ENCODE measurements at regions not wholly inside any gene's neighbourhood (a gene's known extent, or its start where the extent isn't known, plus 50 kb on each side); places are given as distances from the start of the nearest gene placed in this dataset.
A peak's percentile ranks its signal among the peaks of the same experiment; 100 is the strongest.

DNA sequence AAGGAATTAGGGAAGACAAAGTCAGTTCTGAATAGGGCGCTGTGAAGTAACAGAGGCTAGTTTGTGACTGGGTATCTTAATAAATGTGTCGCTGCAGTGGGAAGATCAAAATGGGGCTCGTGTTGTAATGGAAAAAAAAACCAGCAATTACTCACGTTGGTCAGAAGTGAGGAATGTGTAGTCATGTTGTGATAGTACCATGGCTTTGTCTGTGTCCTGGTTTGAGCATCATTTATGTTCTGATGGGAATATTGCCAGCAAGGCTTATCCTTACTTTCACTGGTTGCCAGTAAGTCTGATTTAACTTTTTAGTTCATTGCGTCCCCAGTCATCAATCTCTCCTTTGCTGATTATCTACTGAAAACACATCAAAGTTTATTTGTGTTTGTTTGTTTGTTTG lies 467.6 kb downstream of the NYAP2 start:
- Histone ChIP-seq H3K4me1 (ENCODE audit: control insufficient read depth, extremely low read depth, insufficient read depth, low read length) (no peaks in the 10 kb centered on the region), H3K4me2 (ENCODE audit: extremely low read depth, insufficient read depth, low read length) (no peak overlapping the region), H3K9me3 (ENCODE audit: control insufficient read depth, insufficient read depth, low read depth, low read length) (no peaks in the 10 kb centered on the region), H3K27ac (ENCODE audit: insufficient read depth, low read length) (no peak overlapping the region), H2AFZ (ENCODE audit: low read length) (no peak overlapping the region), H3K36me3 (ENCODE audit: control insufficient read depth, insufficient read depth, low read length) (no peaks in the 10 kb centered on the region), H3K79me2 (ENCODE audit: control insufficient read depth, insufficient read depth, low read length) (no peaks in the 10 kb centered on the region), H3K4me3 (replicated peaks in 1 of 4; ENCODE audit: control extremely low read depth in 1 of 4, insufficient read depth in 1 of 4, low read depth in 3 of 4, low read length in 4 of 4) (no peak overlapping the region), H3K9ac (ENCODE audit: insufficient read depth, low read length) (no peak overlapping the region), H3K27me3 (ENCODE audit: control insufficient read depth, insufficient read depth, low read length) (no peaks in the 10 kb centered on the region), H4K20me1 (ENCODE audit: control insufficient read depth, extremely low read depth, insufficient read depth, low read length) (no peaks in the 10 kb centered on the region)
- no peak for TF ChIP-seq EZH2 (IDR thresholded peaks at IDR 0.05; ENCODE audit: low read length, missing control alignments)
- TF ChIP-seq, protein P1, sequence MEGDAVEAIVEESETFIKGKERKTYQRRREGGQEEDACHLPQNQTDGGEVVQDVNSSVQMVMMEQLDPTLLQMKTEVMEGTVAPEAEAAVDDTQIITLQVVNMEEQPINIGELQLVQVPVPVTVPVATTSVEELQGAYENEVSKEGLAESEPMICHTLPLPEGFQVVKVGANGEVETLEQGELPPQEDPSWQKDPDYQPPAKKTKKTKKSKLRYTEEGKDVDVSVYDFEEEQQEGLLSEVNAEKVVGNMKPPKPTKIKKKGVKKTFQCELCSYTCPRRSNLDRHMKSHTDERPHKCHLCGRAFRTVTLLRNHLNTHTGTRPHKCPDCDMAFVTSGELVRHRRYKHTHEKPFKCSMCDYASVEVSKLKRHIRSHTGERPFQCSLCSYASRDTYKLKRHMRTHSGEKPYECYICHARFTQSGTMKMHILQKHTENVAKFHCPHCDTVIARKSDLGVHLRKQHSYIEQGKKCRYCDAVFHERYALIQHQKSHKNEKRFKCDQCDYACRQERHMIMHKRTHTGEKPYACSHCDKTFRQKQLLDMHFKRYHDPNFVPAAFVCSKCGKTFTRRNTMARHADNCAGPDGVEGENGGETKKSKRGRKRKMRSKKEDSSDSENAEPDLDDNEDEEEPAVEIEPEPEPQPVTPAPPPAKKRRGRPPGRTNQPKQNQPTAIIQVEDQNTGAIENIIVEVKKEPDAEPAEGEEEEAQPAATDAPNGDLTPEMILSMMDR (conservative IDR thresholded peaks at IDR 0.05 in 1 of 2, IDR thresholded peaks at IDR 0.05 in 1 of 2; ENCODE audit: low read depth in 1 of 2, low read length in 2 of 2) = no peak
- DNase-seq (ENCODE audit: low read depth in 2 of 2) = peak in 1 of 2 donors; percentile 16

DNA sequence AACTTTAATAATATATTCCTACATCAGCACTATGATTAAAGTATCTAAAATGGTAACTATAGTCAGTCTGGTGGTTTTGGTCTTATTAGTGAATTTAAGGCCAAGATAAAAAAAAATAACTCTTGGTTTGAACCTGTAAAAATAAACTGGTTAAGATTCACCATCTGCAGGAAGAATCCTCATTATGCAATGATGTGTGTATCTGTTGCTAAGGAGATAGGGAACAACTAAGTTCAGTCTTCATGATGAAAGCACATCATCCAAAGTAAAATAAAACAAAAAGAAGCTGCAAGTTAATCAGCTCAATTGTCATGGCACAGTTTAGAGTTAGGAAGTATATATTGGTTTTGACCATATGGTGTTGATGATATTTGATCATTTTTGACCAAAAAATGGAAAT lies 466.0 kb downstream of the NYAP2 start:
- H4K20me1 ChIP-seq (ENCODE audit: control insufficient read depth, extremely low read depth, insufficient read depth, low read length) = no peaks in the 10 kb centered on the region
- no peak overlapping the region for H3K4me2 ChIP-seq (ENCODE audit: extremely low read depth, insufficient read depth, low read length)
- H3K36me3 ChIP-seq (ENCODE audit: control insufficient read depth, insufficient read depth, low read length) = no peaks in the 10 kb centered on the region
- H3K27me3 ChIP-seq (ENCODE audit: control insufficient read depth, insufficient read depth, low read length) = no peaks in the 10 kb centered on the region
- TF ChIP-seq, protein P1 (conservative IDR thresholded peaks at IDR 0.05 in 1 of 2, IDR thresholded peaks at IDR 0.05 in 1 of 2; ENCODE audit: low read depth in 1 of 2, low read length in 2 of 2) = no peak
- no peak for TF ChIP-seq EZH2 (IDR thresholded peaks at IDR 0.05; ENCODE audit: low read length, missing control alignments)
- H3K9ac ChIP-seq (ENCODE audit: insufficient read depth, low read length) = no peak overlapping the region
- no peak overlapping the region for H3K27ac ChIP-seq (ENCODE audit: insufficient read depth, low read length)
- H3K79me2 ChIP-seq (ENCODE audit: control insufficient read depth, insufficient read depth, low read length) = no peaks in the 10 kb centered on the region
- H2AFZ ChIP-seq (ENCODE audit: low read length) = no peak overlapping the region
- no peaks in the 10 kb centered on the region for H3K4me1 ChIP-seq (ENCODE audit: control insufficient read depth, extremely low read depth, insufficient read depth, low read length)
- H3K4me3 ChIP-seq (replicated peaks in 1 of 4; ENCODE audit: control extremely low read depth in 1 of 4, insufficient read depth in 1 of 4, low read depth in 3 of 4, low read length in 4 of 4) = no peak overlapping the region
- peak; percentile 3 to 31 for DNase-seq (ENCODE audit: low read depth in 2 of 2)
- H3K9me3 ChIP-seq (ENCODE audit: control insufficient read depth, insufficient read depth, low read depth, low read length) = no peaks in the 10 kb centered on the region

DNA sequence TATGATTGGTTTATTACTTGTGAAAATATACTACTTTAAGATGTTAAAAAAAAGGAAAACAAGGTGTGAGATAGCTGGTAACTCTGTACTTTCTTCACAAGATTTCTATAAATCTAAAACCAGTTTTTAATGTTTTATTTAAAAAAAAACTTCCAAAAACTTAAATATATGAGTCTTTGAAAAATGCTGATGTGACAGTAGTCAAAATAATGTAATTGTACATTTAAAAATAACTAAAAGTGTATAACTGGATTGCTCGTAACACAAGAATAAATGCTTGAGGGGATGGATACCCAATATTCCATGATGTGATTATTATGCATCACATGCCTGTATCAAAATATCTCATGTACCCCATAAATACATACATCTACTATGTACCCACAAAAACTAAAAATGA lies 464.9 kb downstream of the NYAP2 start:
- no peak for DNase-seq (ENCODE audit: low read depth in 2 of 2)
- Histone ChIP-seq H4K20me1 (ENCODE audit: control insufficient read depth, extremely low read depth, insufficient read depth, low read length) (no peaks in the 10 kb centered on the region), H3K4me2 (ENCODE audit: extremely low read depth, insufficient read depth, low read length) (no peak overlapping the region), H3K27ac (ENCODE audit: insufficient read depth, low read length) (no peak overlapping the region), H3K9me3 (ENCODE audit: control insufficient read depth, insufficient read depth, low read depth, low read length) (no peaks in the 10 kb centered on the region), H3K79me2 (ENCODE audit: control insufficient read depth, insufficient read depth, low read length) (no peaks in the 10 kb centered on the region), H2AFZ (ENCODE audit: low read length) (no peak overlapping the region), H3K27me3 (ENCODE audit: control insufficient read depth, insufficient read depth, low read length) (no peaks in the 10 kb centered on the region), H3K4me3 (replicated peaks in 1 of 4; ENCODE audit: control extremely low read depth in 1 of 4, insufficient read depth in 1 of 4, low read depth in 3 of 4, low read length in 4 of 4) (no peak overlapping the region), H3K9ac (ENCODE audit: insufficient read depth, low read length) (no peak overlapping the region), H3K4me1 (ENCODE audit: control insufficient read depth, extremely low read depth, insufficient read depth, low read length) (no peaks in the 10 kb centered on the region), H3K36me3 (ENCODE audit: control insufficient read depth, insufficient read depth, low read length) (no peaks in the 10 kb centered on the region)
- TF ChIP-seq EZH2 (IDR thresholded peaks at IDR 0.05; ENCODE audit: low read length, missing control alignments) = no peak
- TF ChIP-seq, protein P1 (conservative IDR thresholded peaks at IDR 0.05 in 1 of 2, IDR thresholded peaks at IDR 0.05 in 1 of 2; ENCODE audit: low read depth in 1 of 2, low read length in 2 of 2) = no peak
